ENCODE measurements at regions not wholly inside any gene's neighbourhood (a gene's known extent, or its start where the extent isn't known, plus 50 kb on each side); places are given as distances from the start of the nearest gene placed in this dataset.
A peak's percentile ranks its signal among the peaks of the same experiment; 100 is the strongest.

- Histone ChIP-seq H3K9me3 (ENCODE audit: low read length) (no peaks in the 10 kb centered on the region), H3K36me3 (ENCODE audit: insufficient read depth, low read length) (no peaks in the 10 kb centered on the region), H3K4me3 (ENCODE audit: low read length) (no peak overlapping the region), H2AFZ (ENCODE audit: low read depth, low read length) (no peak overlapping the region), H3K4me1 (ENCODE audit: insufficient read depth, low read length) (peaks cover 29% of the 10 kb centered on the region), H3K27me3 (ENCODE audit: insufficient read depth, low read length) (no peaks in the 10 kb centered on the region)
Measured at GRCh38 chr10:14399641-14400040, 68.9 kb upstream of the FRMD4A start.

- Histone ChIP-seq H3K9me3 (ENCODE audit: low read length) (no peaks in the 10 kb centered on the region), H3K4me1 (ENCODE audit: insufficient read depth, low read length) (peaks cover 21% of the 10 kb centered on the region), H3K36me3 (ENCODE audit: insufficient read depth, low read length) (no peaks in the 10 kb centered on the region), H2AFZ (ENCODE audit: low read depth, low read length) (peak overlapping the region; percentile 93), H3K27me3 (ENCODE audit: insufficient read depth, low read length) (no peaks in the 10 kb centered on the region), H3K4me3 (ENCODE audit: low read length) (peak overlapping the region; percentile 6)
Measured at GRCh38 chr10:14397066-14397465, 66.3 kb upstream of the FRMD4A start.

GRCh38 chr10:14396411-14397048 is 65.8 kb upstream of the FRMD4A start:
- H3K4me1 ChIP-seq (ENCODE audit: insufficient read depth, low read length), result peaks cover 21% of the 10 kb centered on the region
- H3K36me3 ChIP-seq (ENCODE audit: insufficient read depth, low read length), result no peaks in the 10 kb centered on the region
- H3K9me3 ChIP-seq (ENCODE audit: low read length), result no peaks in the 10 kb centered on the region
- no peaks in the 10 kb centered on the region for H3K27me3 ChIP-seq (ENCODE audit: insufficient read depth, low read length)
- no peak overlapping the region for H3K4me3 ChIP-seq (ENCODE audit: low read length)
- peak overlapping the region; percentile 93 for H2AFZ ChIP-seq (ENCODE audit: low read depth, low read length)

GRCh38 chr10:14394179-14394578 is 63.5 kb upstream of the FRMD4A start:
- Histone ChIP-seq H3K4me1 (ENCODE audit: insufficient read depth, low read length) (peaks cover 13% of the 10 kb centered on the region), H3K9me3 (ENCODE audit: low read length) (no peaks in the 10 kb centered on the region), H3K27me3 (ENCODE audit: insufficient read depth, low read length) (no peaks in the 10 kb centered on the region), H2AFZ (ENCODE audit: low read depth, low read length) (no peak overlapping the region), H3K36me3 (ENCODE audit: insufficient read depth, low read length) (no peaks in the 10 kb centered on the region), H3K4me3 (ENCODE audit: low read length) (no peak overlapping the region)

GRCh38 chr10:14391342-14391741 is 60.6 kb upstream of the FRMD4A start:
- H3K4me1 ChIP-seq (ENCODE audit: insufficient read depth, low read length), result no peaks in the 10 kb centered on the region
- no peaks in the 10 kb centered on the region for H3K9me3 ChIP-seq (ENCODE audit: low read length)
- no peaks in the 10 kb centered on the region for H3K27me3 ChIP-seq (ENCODE audit: insufficient read depth, low read length)
- no peak overlapping the region for H3K4me3 ChIP-seq (ENCODE audit: low read length)
- no peak overlapping the region for H2AFZ ChIP-seq (ENCODE audit: low read depth, low read length)
- no peaks in the 10 kb centered on the region for H3K36me3 ChIP-seq (ENCODE audit: insufficient read depth, low read length)

- Histone ChIP-seq H3K9me3 (ENCODE audit: low read length) (no peaks in the 10 kb centered on the region), H3K4me3 (ENCODE audit: low read length) (no peak overlapping the region), H3K27me3 (ENCODE audit: insufficient read depth, low read length) (no peaks in the 10 kb centered on the region), H3K4me1 (ENCODE audit: insufficient read depth, low read length) (no peaks in the 10 kb centered on the region), H3K36me3 (ENCODE audit: insufficient read depth, low read length) (no peaks in the 10 kb centered on the region), H2AFZ (ENCODE audit: low read depth, low read length) (no peak overlapping the region)
Measured at GRCh38 chr10:14389981-14390590, 59.4 kb upstream of the FRMD4A start.

GRCh38 chr10:14385596-14386593 is 55.2 kb upstream of the FRMD4A start:
- H3K27me3 ChIP-seq (ENCODE audit: insufficient read depth, low read length), result no peaks in the 10 kb centered on the region
- H3K4me1 ChIP-seq (ENCODE audit: insufficient read depth, low read length), result no peaks in the 10 kb centered on the region
- H3K36me3 ChIP-seq (ENCODE audit: insufficient read depth, low read length), result no peaks in the 10 kb centered on the region
- H3K4me3 ChIP-seq (ENCODE audit: low read length), result no peak overlapping the region
- H3K9me3 ChIP-seq (ENCODE audit: low read length), result no peaks in the 10 kb centered on the region
- no peak overlapping the region for H2AFZ ChIP-seq (ENCODE audit: low read depth, low read length)

- Histone ChIP-seq H3K4me3 (ENCODE audit: low read length) (no peak overlapping the region), H2AFZ (ENCODE audit: low read depth, low read length) (no peak overlapping the region), H3K9me3 (ENCODE audit: low read length) (no peaks in the 10 kb centered on the region), H3K4me1 (ENCODE audit: insufficient read depth, low read length) (peaks cover 2% of the 10 kb centered on the region), H3K27me3 (ENCODE audit: insufficient read depth, low read length) (no peaks in the 10 kb centered on the region), H3K36me3 (ENCODE audit: insufficient read depth, low read length) (no peaks in the 10 kb centered on the region)
Measured at GRCh38 chr10:14384915-14385314, 54.2 kb upstream of the FRMD4A start.

GRCh38 chr10:14384116-14384730 is 53.5 kb upstream of the FRMD4A start:
- no peaks in the 10 kb centered on the region for H3K36me3 ChIP-seq (ENCODE audit: insufficient read depth, low read length)
- no peaks in the 10 kb centered on the region for H3K27me3 ChIP-seq (ENCODE audit: insufficient read depth, low read length)
- no peaks in the 10 kb centered on the region for H3K9me3 ChIP-seq (ENCODE audit: low read length)
- peaks cover 9% of the 10 kb centered on the region for H3K4me1 ChIP-seq (ENCODE audit: insufficient read depth, low read length)
- no peak overlapping the region for H3K4me3 ChIP-seq (ENCODE audit: low read length)
- H2AFZ ChIP-seq (ENCODE audit: low read depth, low read length), result no peak overlapping the region

GRCh38 chr10:14383266-14383665 is 52.5 kb upstream of the FRMD4A start:
- no peaks in the 10 kb centered on the region for H3K36me3 ChIP-seq (ENCODE audit: insufficient read depth, low read length)

GRCh38 chr10:14382531-14382930 is 51.8 kb upstream of the FRMD4A start:
- H3K36me3 ChIP-seq (ENCODE audit: insufficient read depth, low read length), result no peaks in the 10 kb centered on the region
- peaks cover 24% of the 10 kb centered on the region for H3K4me1 ChIP-seq (ENCODE audit: insufficient read depth, low read length)
- no peaks in the 10 kb centered on the region for H3K27me3 ChIP-seq (ENCODE audit: insufficient read depth, low read length)
- H3K4me3 ChIP-seq (ENCODE audit: low read length), result no peak overlapping the region
- no peaks in the 10 kb centered on the region for H3K9me3 ChIP-seq (ENCODE audit: low read length)
- no peak overlapping the region for H2AFZ ChIP-seq (ENCODE audit: low read depth, low read length)

More at GRCh38 chr10:14383266-14383665, 52.5 kb upstream of the FRMD4A start:
- Histone ChIP-seq H3K27me3 (ENCODE audit: insufficient read depth, low read length) (no peaks in the 10 kb centered on the region), H3K9me3 (ENCODE audit: low read length) (no peaks in the 10 kb centered on the region), H3K4me3 (ENCODE audit: low read length) (no peak overlapping the region), H3K4me1 (ENCODE audit: insufficient read depth, low read length) (peaks cover 19% of the 10 kb centered on the region), H2AFZ (ENCODE audit: low read depth, low read length) (no peak overlapping the region)

- no peaks in the 10 kb centered on the region for H3K9me3 ChIP-seq (ENCODE audit: low read length)
- H3K4me1 ChIP-seq (ENCODE audit: insufficient read depth, low read length), result peaks cover 24% of the 10 kb centered on the region
- H2AFZ ChIP-seq (ENCODE audit: low read depth, low read length), result no peak overlapping the region
- H3K4me3 ChIP-seq (ENCODE audit: low read length), result no peak overlapping the region
- no peaks in the 10 kb centered on the region for H3K27me3 ChIP-seq (ENCODE audit: insufficient read depth, low read length)
- H3K36me3 ChIP-seq (ENCODE audit: insufficient read depth, low read length), result no peaks in the 10 kb centered on the region
Measured at GRCh38 chr10:14382022-14382421, 51.3 kb upstream of the FRMD4A start.

- Histone ChIP-seq H3K9me3 (ENCODE audit: low read length) (no peaks in the 10 kb centered on the region), H3K4me1 (ENCODE audit: insufficient read depth, low read length) (peaks cover 24% of the 10 kb centered on the region), H3K36me3 (ENCODE audit: insufficient read depth, low read length) (no peaks in the 10 kb centered on the region), H3K27me3 (ENCODE audit: insufficient read depth, low read length) (no peaks in the 10 kb centered on the region), H3K4me3 (ENCODE audit: low read length) (no peak overlapping the region), H2AFZ (ENCODE audit: low read depth, low read length) (no peak overlapping the region)
Measured at GRCh38 chr10:14381475-14381874, 50.8 kb upstream of the FRMD4A start.

Measured in neuron (in vitro differentiated cells).